Neuron (in vitro differentiated cells): ENCODE measurements at regions not wholly inside any gene's neighbourhood (a gene's known extent, or its start where the extent isn't known, plus 50 kb on each side); places are given as distances from the start of the nearest gene placed in this dataset.

Source experiments
- H2AFZ ChIP-seq: one replicate; pipeline ENCODE4 v1.6.1; 2013; ENCODE audit warnings: low read depth, mild to moderate bottlenecking, inconsistent platforms, low read length, moderate library complexity
- H3K27me3 ChIP-seq: one replicate; pipeline ENCODE4 v1.6.1; 2013; ENCODE audit warnings: low read length; ENCODE audit not compliant: insufficient read depth
- H3K36me3 ChIP-seq: one replicate; pipeline ENCODE4 v1.6.1; 2013; ENCODE audit warnings: low read length; ENCODE audit not compliant: insufficient read depth
- H3K4me1 ChIP-seq: one replicate; pipeline ENCODE4 v1.6.1; 2013; ENCODE audit warnings: low read length; ENCODE audit not compliant: insufficient read depth
- H3K4me3 ChIP-seq: 2 replicates; pipeline ENCODE4 v1.5.1; 2013; ENCODE audit warnings: mild to moderate bottlenecking, low read length, moderate library complexity
- H3K9me3 ChIP-seq: one replicate; pipeline ENCODE4 v1.6.1; 2013; ENCODE audit warnings: low read length

GRCh38 chr3:118577055-118577777 lies 457.4 kb downstream of the IGSF11 start:
- Histone ChIP-seq H3K27me3 (peaks cover 3% of the 10 kb centered on the region), H3K9me3 (no peaks in the 10 kb centered on the region), H3K4me3 (no peak overlapping the region), H2AFZ (no peak overlapping the region), H3K4me1 (no peaks in the 10 kb centered on the region), H3K36me3 (no peaks in the 10 kb centered on the region)

- H3K4me3 ChIP-seq: no peak overlapping the region
These were observed 456.1 kb downstream of the IGSF11 start for GRCh38 chr3:118578559-118578958.

GRCh38 chr3:118587037-118587741 lies 447.5 kb downstream of the IGSF11 start:
- no peak overlapping the region for H2AFZ ChIP-seq
- no peaks in the 10 kb centered on the region for H3K36me3 ChIP-seq
- H3K9me3 ChIP-seq: no peaks in the 10 kb centered on the region
- no peaks in the 10 kb centered on the region for H3K4me1 ChIP-seq
- no peak overlapping the region for H3K4me3 ChIP-seq
- H3K27me3 ChIP-seq: no peaks in the 10 kb centered on the region

More at GRCh38 chr3:118578559-118578958, 456.1 kb downstream of the IGSF11 start:
- no peaks in the 10 kb centered on the region for H3K9me3 ChIP-seq
- no peaks in the 10 kb centered on the region for H3K4me1 ChIP-seq
- no peaks in the 10 kb centered on the region for H3K36me3 ChIP-seq
- peaks cover 3% of the 10 kb centered on the region for H3K27me3 ChIP-seq
- no peak overlapping the region for H2AFZ ChIP-seq

- H2AFZ ChIP-seq: no peak overlapping the region
- H3K4me3 ChIP-seq: no peak overlapping the region
- H3K36me3 ChIP-seq: no peaks in the 10 kb centered on the region
- H3K9me3 ChIP-seq: no peaks in the 10 kb centered on the region
- H3K4me1 ChIP-seq: no peaks in the 10 kb centered on the region
- no peaks in the 10 kb centered on the region for H3K27me3 ChIP-seq
These were observed 446.8 kb downstream of the IGSF11 start for GRCh38 chr3:118587847-118588246.

- H3K4me1 ChIP-seq: no peaks in the 10 kb centered on the region
- no peak overlapping the region for H3K4me3 ChIP-seq
- no peaks in the 10 kb centered on the region for H3K27me3 ChIP-seq
- no peaks in the 10 kb centered on the region for H3K9me3 ChIP-seq
- H2AFZ ChIP-seq: no peak overlapping the region
- H3K36me3 ChIP-seq: no peaks in the 10 kb centered on the region
These were observed 441.4 kb downstream of the IGSF11 start for GRCh38 chr3:118593277-118593670.

GRCh38 chr3:118597184-118597583 lies 437.5 kb downstream of the IGSF11 start:
- Histone ChIP-seq H3K4me1 (no peaks in the 10 kb centered on the region), H2AFZ (no peak overlapping the region), H3K27me3 (no peaks in the 10 kb centered on the region), H3K4me3 (no peak overlapping the region), H3K9me3 (no peaks in the 10 kb centered on the region), H3K36me3 (no peaks in the 10 kb centered on the region)

- Histone ChIP-seq H3K9me3 (no peaks in the 10 kb centered on the region), H3K4me3 (no peak overlapping the region), H2AFZ (no peak overlapping the region)
These were observed 426.5 kb downstream of the IGSF11 start for GRCh38 chr3:118607915-118608820.

GRCh38 chr3:118618247-118619040 lies 416.2 kb downstream of the IGSF11 start:
- H3K4me3 ChIP-seq: no peak overlapping the region

More at GRCh38 chr3:118607915-118608820, 426.5 kb downstream of the IGSF11 start:
- no peaks in the 10 kb centered on the region for H3K4me1 ChIP-seq
- no peaks in the 10 kb centered on the region for H3K27me3 ChIP-seq
- no peaks in the 10 kb centered on the region for H3K36me3 ChIP-seq

GRCh38 chr3:118626453-118626852 lies 408.2 kb downstream of the IGSF11 start:
- Histone ChIP-seq H3K9me3 (no peaks in the 10 kb centered on the region), H3K27me3 (no peaks in the 10 kb centered on the region), H3K4me1 (peaks cover 3% of the 10 kb centered on the region), H3K4me3 (no peak overlapping the region), H2AFZ (no peak overlapping the region), H3K36me3 (no peaks in the 10 kb centered on the region)

More at GRCh38 chr3:118618247-118619040, 416.2 kb downstream of the IGSF11 start:
- no peaks in the 10 kb centered on the region for H3K4me1 ChIP-seq
- H3K27me3 ChIP-seq: no peaks in the 10 kb centered on the region
- no peaks in the 10 kb centered on the region for H3K9me3 ChIP-seq
- H3K36me3 ChIP-seq: no peaks in the 10 kb centered on the region
- H2AFZ ChIP-seq: no peak overlapping the region

GRCh38 chr3:118628704-118629341 lies 405.8 kb downstream of the IGSF11 start:
- no peaks in the 10 kb centered on the region for H3K27me3 ChIP-seq
- no peaks in the 10 kb centered on the region for H3K36me3 ChIP-seq
- no peak overlapping the region for H2AFZ ChIP-seq
- H3K9me3 ChIP-seq: no peaks in the 10 kb centered on the region
- H3K4me3 ChIP-seq: no peak overlapping the region
- H3K4me1 ChIP-seq: peaks cover 3% of the 10 kb centered on the region

- H3K4me1 ChIP-seq: peaks cover 3% of the 10 kb centered on the region
- H3K4me3 ChIP-seq: no peak overlapping the region
- H3K27me3 ChIP-seq: no peaks in the 10 kb centered on the region
- no peaks in the 10 kb centered on the region for H3K9me3 ChIP-seq
- no peaks in the 10 kb centered on the region for H3K36me3 ChIP-seq
- no peak overlapping the region for H2AFZ ChIP-seq
These were observed 404.8 kb downstream of the IGSF11 start for GRCh38 chr3:118629821-118630220.

GRCh38 chr3:118635711-118636110 lies 398.9 kb downstream of the IGSF11 start:
- peaks cover 3% of the 10 kb centered on the region for H3K4me1 ChIP-seq
- no peak overlapping the region for H2AFZ ChIP-seq
- H3K27me3 ChIP-seq: no peaks in the 10 kb centered on the region
- no peaks in the 10 kb centered on the region for H3K36me3 ChIP-seq
- no peak overlapping the region for H3K4me3 ChIP-seq
- H3K9me3 ChIP-seq: no peaks in the 10 kb centered on the region
